NOMO-1 (cell line): ENCODE measurements at regions not wholly inside any gene's neighbourhood (a gene's known extent, or its start where the extent isn't known, plus 50 kb on each side); places are given as distances from the start of the nearest gene placed in this dataset.
"Not testable (repeated sequence)": the region's sequence is repeated elsewhere in the genome, so short reads cannot be mapped to it uniquely, and the experiment has no call there.

Source experiments
- DNase-seq, 2 experiments: peaks; one replicate each; lab custom pipeline; 2025; ENCODE audit not compliant: unreplicated experiment in 2 of 2; lab: John Stamatoyannopoulos, UW

- no peak for DNase-seq
These were observed 388.8 kb downstream of the ZFHX3 start for GRCh38 chr16:72658888-72659717.

- no peak for DNase-seq
These were observed 390.1 kb downstream of the ZFHX3 start for GRCh38 chr16:72657791-72658190.

GRCh38 chr16:72657164-72657563, 390.8 kb downstream of the ZFHX3 start:
- no peak for DNase-seq

GRCh38 chr16:72654535-72654934, 393.4 kb downstream of the ZFHX3 start:
- no peak for DNase-seq

GRCh38 chr16:72649254-72649944, 398.5 kb downstream of the ZFHX3 start:
- DNase-seq, result no peak

GRCh38 chr16:72646615-72647014, 401.3 kb downstream of the ZFHX3 start:
- no peak for DNase-seq

- DNase-seq, result no peak
These were observed 402.4 kb downstream of the ZFHX3 start for GRCh38 chr16:72645538-72645937.

GRCh38 chr16:72644911-72645310, 403.0 kb downstream of the ZFHX3 start:
- no peak for DNase-seq

- no peak for DNase-seq
These were observed 408.4 kb downstream of the ZFHX3 start for GRCh38 chr16:72639494-72639893.

- DNase-seq, result no peak
These were observed 410.6 kb downstream of the ZFHX3 start for GRCh38 chr16:72637306-72637705.

GRCh38 chr16:72635694-72636093, 412.2 kb downstream of the ZFHX3 start:
- DNase-seq, result no peak

- DNase-seq, result no peak
These were observed 412.8 kb downstream of the ZFHX3 start for GRCh38 chr16:72635104-72635503.

GRCh38 chr16:72627182-72627896, 420.6 kb downstream of the ZFHX3 start:
- DNase-seq, result not testable (repeated sequence)

GRCh38 chr16:72626623-72627022, 421.3 kb downstream of the ZFHX3 start:
- DNase-seq, result no peak

- DNase-seq, result no peak
These were observed 426.3 kb downstream of the ZFHX3 start for GRCh38 chr16:72621651-72622050.

- no peak for DNase-seq
These were observed 427.1 kb downstream of the ZFHX3 start for GRCh38 chr16:72620853-72621252.

- DNase-seq, result no peak
These were observed 427.6 kb downstream of the ZFHX3 start for GRCh38 chr16:72620348-72620747.

GRCh38 chr16:72615856-72616255, 432.1 kb downstream of the ZFHX3 start:
- no peak for DNase-seq

GRCh38 chr16:72612718-72613117, 435.2 kb downstream of the ZFHX3 start:
- DNase-seq, result no peak

GRCh38 chr16:72612256-72612655, 435.7 kb downstream of the ZFHX3 start:
- DNase-seq, result no peak

- DNase-seq, result peak; percentile 2 to 35
These were observed 438.0 kb upstream of the PMFBP1 start for GRCh38 chr16:72609933-72610332.

GRCh38 chr16:72609066-72609465, 437.1 kb upstream of the PMFBP1 start:
- no peak for DNase-seq
